ENCODE measurements at regions not wholly inside any gene's neighbourhood (a gene's known extent, or its start where the extent isn't known, plus 50 kb on each side); places are given as distances from the start of the nearest gene placed in this dataset.

GRCh38 chr2:118207889-118208288 lies 119.6 kb downstream of the INSIG2 start:
- TF ChIP-seq CTCF (IDR thresholded peaks at IDR 0.05; ENCODE audit: insufficient read depth, low read depth, low read length) = no peak
- no peak for TF ChIP-seq EZH2 (IDR thresholded peaks at IDR 0.05; ENCODE audit: insufficient read depth, low read length)
